Lung (tissue), 11 donors: ENCODE measurements at regions not wholly inside any gene's neighbourhood (a gene's known extent, or its start where the extent isn't known, plus 50 kb on each side); places are given as distances from the start of the nearest gene placed in this dataset.

Experiments
- ATAC-seq: fragments of 200-7000 bp; cut with Tn5 transposase; one replicate; pipeline ENCODE4 v1.9.1; 2020; ENCODE audit warnings: moderate number of reproducible peaks; ENCODE audit not compliant: insufficient read depth, low FRiP score
- DNase-seq, 3 donors: peaks; one replicate each; pipeline ENCODE4 v3.0.0-alpha.2; 2013 to 2017
- H3K27ac ChIP-seq, 2 donors: one replicate each; pipeline ENCODE4 v1.5.1; 2013; ENCODE audit warnings: mild to moderate bottlenecking in 2 of 2, moderate library complexity in 2 of 2, control low read depth in 1 of 2, inconsistent platforms in 1 of 2, low read depth in 1 of 2, low read length in 1 of 2
- H3K27me3 ChIP-seq, 3 donors: one replicate each; pipeline ENCODE4 v1.5.1; 2013; ENCODE audit warnings: low read length in 2 of 3; ENCODE audit not compliant: control insufficient read depth in 3 of 3, insufficient read depth in 3 of 3
- H3K36me3 ChIP-seq, 4 donors: one replicate each; pipeline ENCODE4 v1.5.1; 2013; ENCODE audit warnings: low read length in 4 of 4, mild to moderate bottlenecking in 1 of 4, moderate library complexity in 1 of 4; ENCODE audit not compliant: control insufficient read depth in 4 of 4, insufficient read depth in 4 of 4
- H3K4me1 ChIP-seq, 5 donors: one replicate each; pipeline ENCODE4 v1.5.1; 2013; ENCODE audit warnings: low read length in 5 of 5, mild to moderate bottlenecking in 2 of 5, moderate library complexity in 1 of 5; ENCODE audit not compliant: control insufficient read depth in 5 of 5, insufficient read depth in 5 of 5
- H3K4me3 ChIP-seq: one replicate; pipeline ENCODE4 v1.5.1; 2013; ENCODE audit warnings: mild to moderate bottlenecking, control low read depth, moderate library complexity
- H3K9ac ChIP-seq, 2 donors: one replicate each; pipeline ENCODE4 v1.5.1; 2013; ENCODE audit warnings: low read length in 2 of 2, control low read depth in 1 of 2; ENCODE audit not compliant: insufficient read depth in 1 of 2
- H3K9me3 ChIP-seq, 4 donors: one replicate each; pipeline ENCODE4 v1.5.1; 2013; ENCODE audit warnings: low read length in 3 of 4, mild to moderate bottlenecking in 1 of 4, moderate library complexity in 1 of 4; ENCODE audit not compliant: control insufficient read depth in 4 of 4, insufficient read depth in 3 of 4
- WGBS, 2 donors: extraction: QIAGEN DNeasy Blood & Tissue Kit; methylation state at CpG; one replicate each; pipeline ENCODE4 v1.1.7; 2013; 5-methylcytosine and 5-hydroxymethylcytosine counted together
- TF ChIP-seq, protein P1 (sequence below): IDR thresholded peaks from 2 replicates; pipeline ENCODE4 v1.5.1; 2012; ENCODE audit warnings: mild to moderate bottlenecking; ENCODE audit errors: control extremely low read depth, extremely low read depth
- donor health status: control.
- donor health status: control.
- donor health status: Bipolar disorder and iron deficiency.
- donor health status: healthy.
- donor health status: DM: yes; HTN: yes; CAD: no.

DNA sequence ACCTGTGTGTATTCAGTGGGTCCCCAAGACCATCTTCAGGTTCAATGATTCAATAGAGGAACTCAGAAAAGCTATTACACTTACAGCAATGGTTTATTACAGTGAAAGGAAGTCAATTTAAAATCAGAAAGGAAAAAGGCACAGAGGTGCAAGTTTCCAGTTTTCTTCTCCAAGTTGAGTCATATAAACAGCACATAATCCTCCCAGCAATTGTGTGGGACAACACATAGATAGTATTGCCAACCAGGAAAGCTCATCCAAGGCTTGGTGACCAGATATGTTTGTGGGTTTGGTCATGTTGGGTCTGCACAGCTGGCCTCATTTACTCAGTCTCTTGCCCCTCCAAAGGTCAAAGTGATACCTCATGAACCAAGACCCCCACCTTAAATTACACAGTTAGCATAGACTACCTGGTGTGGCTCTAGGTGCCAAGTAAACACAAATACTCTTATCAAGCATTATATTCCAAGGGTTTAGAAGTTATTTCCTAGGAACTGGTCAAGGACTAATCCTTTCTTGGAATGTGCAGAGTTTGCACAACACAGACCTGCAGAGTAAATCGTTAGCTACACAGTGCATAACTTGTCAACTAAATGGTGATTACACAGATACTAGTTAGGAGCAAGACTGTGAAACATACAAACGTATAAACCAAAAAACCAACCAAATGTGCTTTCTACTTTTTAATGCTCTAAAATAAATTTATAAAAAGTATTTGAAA lies 777.3 kb downstream of the PCDH18 start:
- WGBS, 2 donors = 69 to 83% methylated on average over 2 of the region's 2 CpGs
- no peak for ATAC-seq
- no peaks in the 10 kb centered on the region for H3K4me1 ChIP-seq
- no peaks in the 10 kb centered on the region for H3K36me3 ChIP-seq
- no peak overlapping the region for H3K4me3 ChIP-seq
- no peak overlapping the region for H3K27ac ChIP-seq
- H3K9ac ChIP-seq = no peak overlapping the region
- no peaks in the 10 kb centered on the region for H3K27me3 ChIP-seq
- H3K9me3 ChIP-seq = no peaks in the 10 kb centered on the region
- DNase-seq = no peak
- TF ChIP-seq, protein P1, sequence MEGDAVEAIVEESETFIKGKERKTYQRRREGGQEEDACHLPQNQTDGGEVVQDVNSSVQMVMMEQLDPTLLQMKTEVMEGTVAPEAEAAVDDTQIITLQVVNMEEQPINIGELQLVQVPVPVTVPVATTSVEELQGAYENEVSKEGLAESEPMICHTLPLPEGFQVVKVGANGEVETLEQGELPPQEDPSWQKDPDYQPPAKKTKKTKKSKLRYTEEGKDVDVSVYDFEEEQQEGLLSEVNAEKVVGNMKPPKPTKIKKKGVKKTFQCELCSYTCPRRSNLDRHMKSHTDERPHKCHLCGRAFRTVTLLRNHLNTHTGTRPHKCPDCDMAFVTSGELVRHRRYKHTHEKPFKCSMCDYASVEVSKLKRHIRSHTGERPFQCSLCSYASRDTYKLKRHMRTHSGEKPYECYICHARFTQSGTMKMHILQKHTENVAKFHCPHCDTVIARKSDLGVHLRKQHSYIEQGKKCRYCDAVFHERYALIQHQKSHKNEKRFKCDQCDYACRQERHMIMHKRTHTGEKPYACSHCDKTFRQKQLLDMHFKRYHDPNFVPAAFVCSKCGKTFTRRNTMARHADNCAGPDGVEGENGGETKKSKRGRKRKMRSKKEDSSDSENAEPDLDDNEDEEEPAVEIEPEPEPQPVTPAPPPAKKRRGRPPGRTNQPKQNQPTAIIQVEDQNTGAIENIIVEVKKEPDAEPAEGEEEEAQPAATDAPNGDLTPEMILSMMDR = no peak

DNA sequence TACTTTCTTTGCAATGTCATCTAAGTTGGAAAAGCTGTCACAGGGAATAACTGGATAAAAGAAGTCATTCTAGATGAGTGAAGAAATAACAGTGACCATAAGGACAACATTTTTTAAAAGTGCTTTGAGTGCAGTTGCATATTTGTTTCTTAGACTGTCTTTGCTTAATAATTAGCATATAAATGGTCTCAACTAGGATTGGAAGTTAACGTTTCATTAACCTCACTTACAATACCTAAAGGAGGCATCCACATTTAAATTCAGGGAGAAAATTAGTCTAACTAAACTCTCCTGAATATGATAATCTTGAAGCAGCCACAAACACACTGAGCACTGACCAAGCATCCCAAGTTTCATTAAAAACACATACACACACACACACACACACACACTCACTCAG lies 780.7 kb downstream of the PCDH18 start:
- H3K36me3 ChIP-seq = no peaks in the 10 kb centered on the region

DNA sequence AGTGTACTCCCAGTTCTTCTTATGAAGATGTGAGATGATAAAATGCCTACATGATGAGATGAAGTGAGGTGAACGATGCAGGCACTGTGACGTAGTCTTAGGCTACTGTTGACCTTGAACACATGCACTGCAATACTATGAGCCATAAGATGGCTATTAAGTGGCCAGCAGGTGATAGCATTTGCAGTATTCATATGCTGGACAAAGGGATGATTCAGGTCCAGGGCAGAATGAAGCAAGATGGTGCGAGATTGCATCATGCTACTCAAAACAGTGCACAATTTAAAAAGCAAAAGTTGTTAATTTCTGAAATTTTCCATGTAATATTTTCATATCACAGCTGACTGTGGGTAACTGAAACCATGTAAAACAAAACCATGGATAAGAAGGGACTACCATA lies 781.4 kb downstream of the PCDH18 start:
- 88% methylated on average over 3 of the region's 3 CpGs for WGBS, 2 donors
- ATAC-seq = no peak
- TF ChIP-seq, protein P1 = no peak

More for the DNA sequence above, 780.7 kb downstream of the PCDH18 start:
- no peaks in the 10 kb centered on the region for H3K27me3 ChIP-seq
- H3K4me1 ChIP-seq = no peaks in the 10 kb centered on the region
- DNase-seq (no peak), ATAC-seq (no peak)
- 63 to 66% methylated on average over 1 of the region's 1 CpG for WGBS, 2 donors
- H3K4me3 ChIP-seq = no peak overlapping the region
- no peaks in the 10 kb centered on the region for H3K9me3 ChIP-seq
- TF ChIP-seq, protein P1 = no peak
- no peak overlapping the region for H3K27ac ChIP-seq
- H3K9ac ChIP-seq = no peak overlapping the region

DNA sequence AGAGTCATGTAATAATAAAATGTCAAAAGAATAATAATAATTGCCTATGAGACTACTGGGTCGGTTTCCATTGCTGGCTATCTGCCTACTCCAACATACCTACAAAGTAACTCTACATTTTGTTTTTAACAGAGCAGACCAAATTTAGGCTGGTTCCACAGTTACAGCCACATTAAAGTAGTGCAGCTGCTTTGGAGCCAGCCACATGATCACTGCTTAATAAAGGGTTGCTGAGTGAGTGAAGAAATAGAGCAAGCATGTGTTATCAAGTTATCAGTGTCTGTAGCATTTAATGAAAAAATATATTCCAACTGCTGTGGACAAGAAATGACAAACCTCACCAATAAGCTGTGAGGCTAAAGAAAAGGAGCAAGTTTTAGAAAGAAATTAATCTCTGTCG lies 782.3 kb downstream of the PCDH18 start:
- H3K27ac ChIP-seq = no peak overlapping the region
- H3K4me1 ChIP-seq = no peaks in the 10 kb centered on the region
- H3K4me3 ChIP-seq = no peak overlapping the region
- TF ChIP-seq, protein P1 = no peak
- no peak for ATAC-seq
- 84 to 88% methylated on average over 2 of the region's 2 CpGs for WGBS, 2 donors
- no peak overlapping the region for H3K9ac ChIP-seq
- no peaks in the 10 kb centered on the region for H3K27me3 ChIP-seq
- H3K36me3 ChIP-seq = no peaks in the 10 kb centered on the region
- peak in 2 of 3 donors; percentile 14 to 34 for DNase-seq
- no peaks in the 10 kb centered on the region for H3K9me3 ChIP-seq

More for the DNA sequence above, 781.4 kb downstream of the PCDH18 start:
- no peaks in the 10 kb centered on the region for H3K27me3 ChIP-seq
- no peaks in the 10 kb centered on the region for H3K36me3 ChIP-seq
- H3K9me3 ChIP-seq = no peaks in the 10 kb centered on the region
- no peak overlapping the region for H3K27ac ChIP-seq
- no peak for DNase-seq
- no peak overlapping the region for H3K9ac ChIP-seq
- no peak overlapping the region for H3K4me3 ChIP-seq
- no peaks in the 10 kb centered on the region for H3K4me1 ChIP-seq
